ENCODE measurements at regions not wholly inside any gene's neighbourhood (a gene's known extent, or its start where the extent isn't known, plus 50 kb on each side); places are given as distances from the start of the nearest gene placed in this dataset.
A peak's percentile ranks its signal among the peaks of the same experiment; 100 is the strongest.

GRCh38 chr4:3827616-3828492, 61.7 kb downstream of the ADRA2C start:
- peaks cover 0 to 7% (median 0%) of the 10 kb centered on the region in 4 donors for H3K4me1 Mint-ChIP-seq
- H3K36me3 Mint-ChIP-seq, result no peaks in the 10 kb centered on the region
- H3K27ac Mint-ChIP-seq, result no peak overlapping the region
- peaks cover 3 to 40% (median 12%) of the 10 kb centered on the region in 5 donors for H3K27me3 Mint-ChIP-seq
- H3K9me3 Mint-ChIP-seq, result no peaks in the 10 kb centered on the region
- H3K4me3 Mint-ChIP-seq, result no peak overlapping the region
- POLR2A ChIA-PET, result no interaction called here
- DNase-seq (no peak), ATAC-seq (no peak)

- no peak overlapping the region for H3K27ac Mint-ChIP-seq
- POLR2A ChIA-PET, result no interaction called here
- no peak overlapping the region for H3K4me3 Mint-ChIP-seq
- peaks cover 5 to 47% (median 17%) of the 10 kb centered on the region in 5 donors for H3K27me3 Mint-ChIP-seq
- no peaks in the 10 kb centered on the region for H3K9me3 Mint-ChIP-seq
- ATAC-seq (no peak), DNase-seq (no peak)
- H3K36me3 Mint-ChIP-seq, result no peaks in the 10 kb centered on the region
- H3K4me1 Mint-ChIP-seq, result peaks cover 0 to 7% (median 0%) of the 10 kb centered on the region in 4 donors
These were observed 62.4 kb downstream of the ADRA2C start for GRCh38 chr4:3828546-3828945.

GRCh38 chr4:3829211-3829955, 63.2 kb downstream of the ADRA2C start:
- Mint-ChIP-seq H3K27ac (no peak overlapping the region), H3K4me3 (no peak overlapping the region), H3K4me1 (peaks cover 0 to 7% (median 2%) of the 10 kb centered on the region in 4 donors), H3K36me3 (no peaks in the 10 kb centered on the region), H3K9me3 (no peaks in the 10 kb centered on the region), H3K27me3 (peaks cover 12 to 55% (median 24%) of the 10 kb centered on the region in 5 donors)
- ATAC-seq (no peak), DNase-seq (no peak)
- POLR2A ChIA-PET, result no interaction called here

- POLR2A ChIA-PET, result no interaction called here
- Mint-ChIP-seq H3K27me3 (peaks cover 12 to 58% (median 29%) of the 10 kb centered on the region in 5 donors), H3K4me1 (peaks cover 0 to 5% (median 1%) of the 10 kb centered on the region in 4 donors), H3K9me3 (no peaks in the 10 kb centered on the region), H3K36me3 (no peaks in the 10 kb centered on the region), H3K4me3 (no peak overlapping the region), H3K27ac (no peak overlapping the region)
- ATAC-seq (no peak), DNase-seq (no peak)
These were observed 64.0 kb downstream of the ADRA2C start for GRCh38 chr4:3829956-3830773.

GRCh38 chr4:3830774-3831528, 64.8 kb downstream of the ADRA2C start:
- peaks cover 0 to 8% (median 1%) of the 10 kb centered on the region in 4 donors for H3K4me1 Mint-ChIP-seq
- no peak overlapping the region for H3K4me3 Mint-ChIP-seq
- DNase-seq, result no peak
- H3K27me3 Mint-ChIP-seq, result peaks cover 13 to 63% (median 36%) of the 10 kb centered on the region in 5 donors
- H3K36me3 Mint-ChIP-seq, result no peaks in the 10 kb centered on the region
- H3K27ac Mint-ChIP-seq, result no peak overlapping the region
- POLR2A ChIA-PET, result no interaction called here
- no peak for ATAC-seq
- H3K9me3 Mint-ChIP-seq, result no peaks in the 10 kb centered on the region

- no peak for ATAC-seq
These were observed 65.5 kb downstream of the ADRA2C start for GRCh38 chr4:3831529-3832150.

GRCh38 chr4:3832536-3833220, 66.5 kb downstream of the ADRA2C start:
- Mint-ChIP-seq H3K36me3 (no peaks in the 10 kb centered on the region), H3K4me3 (no peak overlapping the region)
- ATAC-seq, result no peak

More at GRCh38 chr4:3831529-3832150, 65.5 kb downstream of the ADRA2C start:
- Mint-ChIP-seq H3K36me3 (no peaks in the 10 kb centered on the region), H3K9me3 (no peaks in the 10 kb centered on the region), H3K27me3 (peaks cover 13 to 66% (median 38%) of the 10 kb centered on the region in 5 donors), H3K27ac (no peak overlapping the region), H3K4me3 (no peak overlapping the region), H3K4me1 (peaks cover 0 to 8% (median 1%) of the 10 kb centered on the region in 4 donors)
- no peak for DNase-seq
- POLR2A ChIA-PET, result no interaction called here

GRCh38 chr4:3833326-3833989, 67.3 kb downstream of the ADRA2C start:
- POLR2A ChIA-PET, result no interaction called here
- Mint-ChIP-seq H3K36me3 (no peaks in the 10 kb centered on the region), H3K4me1 (peaks cover 0 to 8% (median 5%) of the 10 kb centered on the region in 4 donors), H3K4me3 (no peak overlapping the region), H3K9me3 (peaks cover 0 to 9% (median 0%) of the 10 kb centered on the region in 9 donors), H3K27ac (peak overlapping the region in 1 of 10 donors; percentile 73), H3K27me3 (peaks cover 13 to 75% (median 37%) of the 10 kb centered on the region in 5 donors)
- ATAC-seq (no peak), DNase-seq (no peak)

More at GRCh38 chr4:3832536-3833220, 66.5 kb downstream of the ADRA2C start:
- no peak for DNase-seq
- H3K27ac Mint-ChIP-seq, result no peak overlapping the region
- peaks cover 0 to 9% (median 0%) of the 10 kb centered on the region in 9 donors for H3K9me3 Mint-ChIP-seq
- POLR2A ChIA-PET, result no interaction called here
- H3K4me1 Mint-ChIP-seq, result peaks cover 0 to 8% (median 5%) of the 10 kb centered on the region in 4 donors
- H3K27me3 Mint-ChIP-seq, result peaks cover 13 to 75% (median 37%) of the 10 kb centered on the region in 5 donors

GRCh38 chr4:3834186-3834662, 68.0 kb downstream of the ADRA2C start:
- DNase-seq (no peak), ATAC-seq (no peak)
- H3K36me3 Mint-ChIP-seq, result no peaks in the 10 kb centered on the region

GRCh38 chr4:3834663-3835521, 68.7 kb downstream of the ADRA2C start:
- peaks cover 13 to 64% (median 33%) of the 10 kb centered on the region in 5 donors for H3K27me3 Mint-ChIP-seq
- no peak overlapping the region for H3K4me3 Mint-ChIP-seq
- no peaks in the 10 kb centered on the region for H3K36me3 Mint-ChIP-seq
- no peak overlapping the region for H3K27ac Mint-ChIP-seq
- no peak for ATAC-seq
- DNase-seq, result no peak
- POLR2A ChIA-PET, result no interaction called here
- peaks cover 0 to 8% (median 5%) of the 10 kb centered on the region in 4 donors for H3K4me1 Mint-ChIP-seq
- H3K9me3 Mint-ChIP-seq, result peaks cover 0 to 9% (median 0%) of the 10 kb centered on the region in 9 donors

More at GRCh38 chr4:3834186-3834662, 68.0 kb downstream of the ADRA2C start:
- POLR2A ChIA-PET, result no interaction called here
- no peak overlapping the region for H3K4me3 Mint-ChIP-seq
- H3K9me3 Mint-ChIP-seq, result peaks cover 0 to 9% (median 0%) of the 10 kb centered on the region in 9 donors
- H3K27me3 Mint-ChIP-seq, result peaks cover 13 to 71% (median 37%) of the 10 kb centered on the region in 5 donors
- H3K27ac Mint-ChIP-seq, result peak overlapping the region in 1 of 10 donors; percentile 73
- peaks cover 0 to 8% (median 5%) of the 10 kb centered on the region in 4 donors for H3K4me1 Mint-ChIP-seq
